Type B pancreatic cell (in vitro differentiated cells): ENCODE measurements at regions not wholly inside any gene's neighbourhood (a gene's known extent, or its start where the extent isn't known, plus 50 kb on each side); places are given as distances from the start of the nearest gene placed in this dataset.

Source experiments
- DNase-seq: peaks from one replicate; pipeline ENCODE4 v3.0.0; 2021; ENCODE audit warnings: mixed read lengths; ENCODE audit not compliant: unreplicated experiment; ENCODE audit errors: extremely low spot score
- H3K27ac Mint-ChIP-seq: 2 replicates; pipeline ENCODE4 v1.8.0; 2021; ENCODE audit warnings: mild to moderate bottlenecking, mixed read lengths
- H3K27me3 Mint-ChIP-seq: 2 replicates; pipeline ENCODE4 v1.8.0; 2021; ENCODE audit warnings: mixed read lengths
- H3K36me3 Mint-ChIP-seq: 2 replicates; pipeline ENCODE4 v1.8.0; 2021; ENCODE audit warnings: mixed read lengths
- H3K4me1 Mint-ChIP-seq: one replicate; pipeline ENCODE4 v1.8.0; 2021; ENCODE audit warnings: mixed read lengths; ENCODE audit not compliant: unreplicated experiment
- H3K4me3 Mint-ChIP-seq: 2 replicates; pipeline ENCODE4 v1.8.0; 2021; ENCODE audit warnings: mild to moderate bottlenecking, mixed read lengths
- H3K9me3 Mint-ChIP-seq: 2 replicates; pipeline ENCODE4 v1.8.0; 2021; ENCODE audit warnings: mixed read lengths
- CTCF ChIP-seq: fragments of 200-600 bp; sonication (generic); conservative IDR thresholded peaks from 2 replicates; pipeline ENCODE4 v1.5.0; 2021; ENCODE audit warnings: antibody characterized with exemption, mild to moderate bottlenecking

DNA sequence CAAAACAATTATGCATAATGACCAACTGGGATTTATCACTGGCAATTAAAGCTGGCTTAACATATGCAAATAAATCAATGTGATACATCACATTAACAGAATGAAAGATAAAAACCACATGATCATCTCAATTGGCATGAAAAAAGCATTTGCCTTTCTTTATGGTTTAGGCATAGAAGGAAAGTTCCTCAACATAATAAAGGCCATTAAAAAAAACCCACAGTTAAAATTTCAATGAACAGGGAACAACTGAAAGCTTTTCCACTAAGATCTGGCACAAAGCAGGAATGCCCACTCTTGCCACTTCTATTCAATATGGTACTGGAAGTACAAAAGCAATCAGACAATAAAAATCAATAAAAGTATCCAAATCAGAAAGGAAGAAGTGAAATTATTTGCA is 151.2 kb upstream of the CD180 start:
- no peak for TF ChIP-seq CTCF
- Mint-ChIP-seq H3K27me3 (no peaks in the 10 kb centered on the region), H3K4me3 (no peak overlapping the region), H3K4me1 (peaks cover 5% of the 10 kb centered on the region), H3K36me3 (peaks cover 3% of the 10 kb centered on the region), H3K9me3 (no peaks in the 10 kb centered on the region), H3K27ac (no peak overlapping the region)
- no peak for DNase-seq

DNA sequence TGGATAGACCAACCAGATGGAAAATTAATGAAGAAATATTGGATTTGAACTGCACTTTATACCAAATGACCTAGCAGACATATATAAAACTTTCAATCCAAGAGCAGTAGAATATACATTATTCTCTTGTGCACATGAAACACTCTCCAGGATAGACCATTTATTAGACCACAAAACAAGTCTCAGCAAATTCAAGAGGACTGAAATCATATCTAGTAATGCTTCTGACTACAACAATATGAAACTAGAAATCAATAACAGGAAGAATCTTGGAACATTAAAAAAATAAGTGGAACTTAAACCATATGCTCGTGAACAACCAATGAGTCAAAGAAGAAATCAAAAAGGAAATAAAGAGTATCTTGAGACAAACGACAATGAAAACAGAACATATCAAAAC is 150.0 kb upstream of the CD180 start:
- Mint-ChIP-seq H3K27ac (no peak overlapping the region), H3K4me3 (no peak overlapping the region), H3K9me3 (no peaks in the 10 kb centered on the region), H3K27me3 (no peaks in the 10 kb centered on the region), H3K4me1 (peaks cover 5% of the 10 kb centered on the region), H3K36me3 (peaks cover under 1% of the 10 kb centered on the region)
- no peak for TF ChIP-seq CTCF
- no peak for DNase-seq

- no peaks in the 10 kb centered on the region for H3K4me1 Mint-ChIP-seq
- H3K27me3 Mint-ChIP-seq: no peaks in the 10 kb centered on the region
- DNase-seq: no peak
- H3K36me3 Mint-ChIP-seq: no peaks in the 10 kb centered on the region
- no peak overlapping the region for H3K4me3 Mint-ChIP-seq
- H3K9me3 Mint-ChIP-seq: no peaks in the 10 kb centered on the region
- H3K27ac Mint-ChIP-seq: no peak overlapping the region
- no peak for TF ChIP-seq CTCF
These were observed 148.3 kb upstream of the CD180 start for GRCh38 chr5:67344870-67345269.

GRCh38 chr5:67343835-67344234 is 147.2 kb upstream of the CD180 start:
- H3K27ac Mint-ChIP-seq: no peak overlapping the region
- H3K36me3 Mint-ChIP-seq: no peaks in the 10 kb centered on the region
- H3K4me1 Mint-ChIP-seq: no peaks in the 10 kb centered on the region
- no peaks in the 10 kb centered on the region for H3K27me3 Mint-ChIP-seq
- H3K9me3 Mint-ChIP-seq: no peaks in the 10 kb centered on the region
- DNase-seq: no peak
- H3K4me3 Mint-ChIP-seq: no peak overlapping the region
- TF ChIP-seq CTCF: no peak

DNA sequence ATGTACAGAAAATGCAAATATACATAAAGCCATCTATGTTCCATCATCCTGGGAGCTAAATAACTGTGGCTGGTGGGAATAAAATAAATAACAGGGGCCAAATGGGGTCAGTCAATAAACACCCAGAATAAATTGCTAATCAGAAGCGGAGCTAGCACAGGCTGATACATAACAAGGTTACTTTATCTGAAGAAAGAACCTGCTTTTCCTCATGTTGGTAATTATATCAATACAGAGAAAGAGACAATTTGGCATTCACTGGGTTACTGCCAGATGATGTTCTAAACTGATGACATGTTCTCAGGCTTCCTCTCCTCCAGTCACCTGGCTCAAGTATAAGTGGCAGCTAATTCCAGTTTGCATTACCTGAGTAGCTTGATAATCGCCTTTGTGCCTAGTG is 144.9 kb upstream of the CD180 start:
- Mint-ChIP-seq H3K27ac (no peak overlapping the region), H3K36me3 (no peaks in the 10 kb centered on the region)

More for the DNA sequence above, 144.9 kb upstream of the CD180 start:
- Mint-ChIP-seq H3K27me3 (no peaks in the 10 kb centered on the region), H3K9me3 (no peaks in the 10 kb centered on the region), H3K4me1 (peaks cover 9% of the 10 kb centered on the region), H3K4me3 (no peak overlapping the region)
- DNase-seq: no peak
- no peak for TF ChIP-seq CTCF
